Suprapubic skin (tissue), 4 donors: ENCODE measurements at regions not wholly inside any gene's neighbourhood (a gene's known extent, or its start where the extent isn't known, plus 50 kb on each side); places are given as distances from the start of the nearest gene placed in this dataset.

ENCODE experiments used
- CTCF ChIP-seq, 2 donors: fragments of 200-600 bp in 1 of 2; fragments of 450-650 bp in 1 of 2; sonication (generic) in 1 of 2; IDR thresholded peaks; one replicate each; pipeline ENCODE4 v1.5.1; 2016 to 2019; ENCODE audit warnings: antibody characterized with exemption in 2 of 2, mild to moderate bottlenecking in 1 of 2, moderate library complexity in 1 of 2
- EP300 ChIP-seq: sonication (generic); formaldehyde crosslinking; IDR thresholded peaks from one replicate; pipeline ENCODE4 v1.6.1; 2017; ENCODE audit warnings: antibody characterized with exemption
- POLR2A ChIP-seq, 2 donors: fragments of 450-650 bp; IDR thresholded peaks; one replicate each; pipeline ENCODE4 v1.6.1; 2017; ENCODE audit warnings: antibody characterized with exemption in 2 of 2, mild to moderate bottlenecking in 2 of 2, moderate library complexity in 2 of 2
- POLR2AphosphoS5 ChIP-seq, 3 donors: sonication (generic); formaldehyde crosslinking; IDR thresholded peaks; one replicate each; pipeline ENCODE4 v1.6.1; 2017; ENCODE audit warnings: antibody characterized with exemption in 3 of 3

GRCh38 chr6:85913001-85913400, 270.3 kb upstream of the SYNCRIP start:
- TF ChIP-seq CTCF (IDR thresholded peaks at IDR 0.05) (no peak), EP300 (no peak), POLR2AphosphoS5 (IDR thresholded peaks at IDR 0.05) (no peak), POLR2A (IDR thresholded peaks at IDR 0.05) (no peak)
